Sigmoid colon (tissue), 4 donors: ENCODE measurements at regions not wholly inside any gene's neighbourhood (a gene's known extent, or its start where the extent isn't known, plus 50 kb on each side); places are given as distances from the start of the nearest gene placed in this dataset.

Source experiments
- CTCF ChIP-seq, 4 experiments: fragments of 450-650 bp in 3 of 4; fragments of 200-600 bp in 1 of 4; IDR thresholded peaks; one replicate each; pipeline ENCODE4 v1.5.1; 2016 to 2019; ENCODE audit warnings: antibody characterized with exemption in 4 of 4, mild to moderate bottlenecking in 3 of 4, moderate library complexity in 2 of 4
- EP300 ChIP-seq, 4 donors: sonication (generic); formaldehyde crosslinking; IDR thresholded peaks; one replicate each; pipeline ENCODE4 v1.6.1; 2017; ENCODE audit warnings: antibody characterized with exemption in 4 of 4
- POLR2A ChIP-seq, 2 donors: fragments of 450-650 bp; IDR thresholded peaks; one replicate each; pipeline ENCODE4 v1.6.1; 2016; ENCODE audit warnings: antibody characterized with exemption in 2 of 2, mild to moderate bottlenecking in 2 of 2, moderate library complexity in 2 of 2
- POLR2AphosphoS5 ChIP-seq, 4 donors: sonication (generic); formaldehyde crosslinking; IDR thresholded peaks; one replicate each; pipeline ENCODE4 v1.6.1; 2017; ENCODE audit warnings: antibody characterized with exemption in 4 of 4

- TF ChIP-seq POLR2AphosphoS5 (IDR thresholded peaks at IDR 0.05) (no peak), CTCF (IDR thresholded peaks at IDR 0.05) (no peak), EP300 (IDR thresholded peaks at IDR 0.05) (no peak), POLR2A (IDR thresholded peaks at IDR 0.05) (no peak)
Observed at GRCh38 chr3:13263770-13264467, 156.2 kb downstream of the NUP210 start.
